Progenitor cell of endocrine pancreas (in vitro differentiated cells): ENCODE measurements at regions not wholly inside any gene's neighbourhood (a gene's known extent, or its start where the extent isn't known, plus 50 kb on each side); places are given as distances from the start of the nearest gene placed in this dataset.

Experiments used
- DNase-seq: peaks from one replicate; pipeline ENCODE4 v3.0.0; 2021; ENCODE audit warnings: low spot score; ENCODE audit not compliant: unreplicated experiment
- H3K27ac Mint-ChIP-seq: 2 replicates; pipeline ENCODE4 v1.8.0; 2021; ENCODE audit warnings: mild to moderate bottlenecking, moderate library complexity, mixed read lengths
- H3K27me3 Mint-ChIP-seq: 2 replicates; pipeline ENCODE4 v1.8.0; 2021; ENCODE audit warnings: mixed read lengths
- H3K36me3 Mint-ChIP-seq: 2 replicates; pipeline ENCODE4 v1.8.0; 2022; ENCODE audit warnings: mixed read lengths; ENCODE audit not compliant: insufficient read depth
- H3K4me1 Mint-ChIP-seq: 2 replicates; pipeline ENCODE4 v1.8.0; 2021; ENCODE audit warnings: low read depth, mixed read lengths
- H3K4me3 Mint-ChIP-seq: 2 replicates; pipeline ENCODE4 v1.8.0; 2021; ENCODE audit warnings: low read depth, mild to moderate bottlenecking, moderate library complexity, mixed read lengths
- H3K9me3 Mint-ChIP-seq: 2 replicates; pipeline ENCODE4 v1.8.0; 2021; ENCODE audit warnings: low read depth, mixed read lengths
- TF ChIP-seq, protein P1 (sequence below): fragments of 200-600 bp; sonication (generic); IDR thresholded peaks from one replicate; pipeline ENCODE4 v1.5.0; 2021; ENCODE audit warnings: antibody characterized with exemption, mild to moderate bottlenecking; ENCODE audit not compliant: unreplicated experiment

DNA sequence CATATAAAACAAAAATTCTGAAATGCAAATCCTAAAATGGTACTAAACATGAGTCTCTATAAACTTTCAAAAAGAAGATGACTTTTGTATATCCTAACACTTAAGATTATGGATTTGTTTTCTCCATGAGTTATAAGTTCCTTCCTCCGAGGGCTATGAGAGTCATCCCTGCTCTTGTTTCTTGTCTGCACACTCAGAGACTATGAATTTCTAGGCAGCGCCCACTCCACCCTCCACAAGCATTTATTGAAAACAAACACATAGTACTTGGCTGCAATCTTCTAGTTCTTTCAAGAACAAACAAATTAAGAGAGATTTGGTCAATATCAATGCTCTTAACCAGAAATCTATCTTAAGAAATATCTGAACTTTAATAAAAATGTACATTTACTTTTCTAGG lies 211.7 kb downstream of the DKK1 start:
- TF ChIP-seq, protein P1, sequence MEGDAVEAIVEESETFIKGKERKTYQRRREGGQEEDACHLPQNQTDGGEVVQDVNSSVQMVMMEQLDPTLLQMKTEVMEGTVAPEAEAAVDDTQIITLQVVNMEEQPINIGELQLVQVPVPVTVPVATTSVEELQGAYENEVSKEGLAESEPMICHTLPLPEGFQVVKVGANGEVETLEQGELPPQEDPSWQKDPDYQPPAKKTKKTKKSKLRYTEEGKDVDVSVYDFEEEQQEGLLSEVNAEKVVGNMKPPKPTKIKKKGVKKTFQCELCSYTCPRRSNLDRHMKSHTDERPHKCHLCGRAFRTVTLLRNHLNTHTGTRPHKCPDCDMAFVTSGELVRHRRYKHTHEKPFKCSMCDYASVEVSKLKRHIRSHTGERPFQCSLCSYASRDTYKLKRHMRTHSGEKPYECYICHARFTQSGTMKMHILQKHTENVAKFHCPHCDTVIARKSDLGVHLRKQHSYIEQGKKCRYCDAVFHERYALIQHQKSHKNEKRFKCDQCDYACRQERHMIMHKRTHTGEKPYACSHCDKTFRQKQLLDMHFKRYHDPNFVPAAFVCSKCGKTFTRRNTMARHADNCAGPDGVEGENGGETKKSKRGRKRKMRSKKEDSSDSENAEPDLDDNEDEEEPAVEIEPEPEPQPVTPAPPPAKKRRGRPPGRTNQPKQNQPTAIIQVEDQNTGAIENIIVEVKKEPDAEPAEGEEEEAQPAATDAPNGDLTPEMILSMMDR, result no peak
- Mint-ChIP-seq H3K27ac (no peak overlapping the region), H3K36me3 (no peaks in the 10 kb centered on the region), H3K4me1 (no peaks in the 10 kb centered on the region), H3K4me3 (no peak overlapping the region), H3K9me3 (no peaks in the 10 kb centered on the region), H3K27me3 (no peaks in the 10 kb centered on the region)
- DNase-seq, result no peak

DNA sequence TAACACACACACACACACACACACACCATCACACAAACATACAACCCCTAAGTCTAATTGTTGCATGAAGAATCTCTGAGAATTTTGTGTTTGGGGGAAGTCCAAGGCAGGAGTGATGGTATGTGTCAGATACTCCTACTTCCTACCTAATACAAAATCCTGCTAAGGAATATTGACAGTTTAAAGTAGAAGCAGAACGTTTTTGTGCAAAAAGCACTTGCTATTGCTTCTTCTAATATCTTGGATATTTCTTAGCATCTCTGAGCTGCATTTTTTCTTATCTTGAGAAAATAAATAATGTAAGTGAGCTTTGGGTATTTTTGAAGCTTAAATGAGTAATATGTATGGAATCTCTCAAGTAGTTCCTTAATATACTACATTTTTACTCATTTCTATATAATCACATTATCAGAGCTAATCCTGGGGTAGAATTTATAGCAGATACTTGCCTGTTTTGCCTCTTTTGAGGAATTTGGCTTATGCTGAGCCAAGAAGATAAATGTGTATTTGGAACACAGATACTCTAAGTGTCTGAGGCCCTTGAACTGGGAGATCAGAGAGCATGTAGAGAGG lies 212.3 kb downstream of the DKK1 start:
- Mint-ChIP-seq H3K9me3 (no peaks in the 10 kb centered on the region), H3K27me3 (no peaks in the 10 kb centered on the region), H3K36me3 (no peaks in the 10 kb centered on the region), H3K4me3 (no peak overlapping the region), H3K4me1 (no peaks in the 10 kb centered on the region), H3K27ac (no peak overlapping the region)
- DNase-seq, result no peak
- TF ChIP-seq, protein P1, result no peak

- H3K9me3 Mint-ChIP-seq, result peaks cover 4% of the 10 kb centered on the region
- DNase-seq, result no peak
- no peaks in the 10 kb centered on the region for H3K27me3 Mint-ChIP-seq
- no peaks in the 10 kb centered on the region for H3K36me3 Mint-ChIP-seq
- H3K27ac Mint-ChIP-seq, result no peak overlapping the region
- no peak overlapping the region for H3K4me3 Mint-ChIP-seq
- no peaks in the 10 kb centered on the region for H3K4me1 Mint-ChIP-seq
- TF ChIP-seq, protein P1, result no peak
These were observed 218.7 kb downstream of the DKK1 start for GRCh38 chr10:52532650-52533290.

DNA sequence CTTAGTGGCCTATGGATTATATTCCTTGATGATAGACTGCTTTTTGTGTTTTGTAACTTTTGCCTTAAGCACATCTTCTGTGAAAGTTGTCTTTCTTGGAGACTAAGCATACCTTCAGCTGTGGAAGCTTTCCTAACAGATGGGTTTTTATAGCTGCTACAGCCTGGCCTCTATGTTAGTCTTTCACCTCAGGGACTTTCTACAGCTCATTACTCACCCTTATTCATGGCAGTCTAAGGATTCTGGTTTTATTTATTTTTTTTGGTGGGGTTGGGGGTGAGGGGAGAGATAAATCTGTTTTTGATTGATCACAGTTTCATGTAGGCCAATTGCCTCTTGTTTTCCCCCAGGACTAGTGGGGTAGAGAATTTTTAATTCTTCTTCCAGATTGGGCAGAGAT lies 219.9 kb downstream of the DKK1 start:
- Mint-ChIP-seq H3K4me3 (no peak overlapping the region), H3K36me3 (no peaks in the 10 kb centered on the region), H3K27me3 (no peaks in the 10 kb centered on the region), H3K27ac (no peak overlapping the region), H3K4me1 (no peaks in the 10 kb centered on the region), H3K9me3 (peaks cover 4% of the 10 kb centered on the region)
- DNase-seq, result no peak
- TF ChIP-seq, protein P1, result no peak

- no peaks in the 10 kb centered on the region for H3K36me3 Mint-ChIP-seq
- peaks cover 4% of the 10 kb centered on the region for H3K9me3 Mint-ChIP-seq
- TF ChIP-seq, protein P1, result no peak
- H3K4me1 Mint-ChIP-seq, result no peaks in the 10 kb centered on the region
- H3K4me3 Mint-ChIP-seq, result no peak overlapping the region
- no peaks in the 10 kb centered on the region for H3K27me3 Mint-ChIP-seq
- DNase-seq, result no peak
- no peak overlapping the region for H3K27ac Mint-ChIP-seq
These were observed 225.4 kb downstream of the DKK1 start for GRCh38 chr10:52539463-52539862.
